ENCODE measurements at regions not wholly inside any gene's neighbourhood (a gene's known extent, or its start where the extent isn't known, plus 50 kb on each side); places are given as distances from the start of the nearest gene placed in this dataset.

- Histone ChIP-seq H3K4me3 (no peak overlapping the region), H3K27me3 (no peaks in the 10 kb centered on the region), H3K4me1 (no peaks in the 10 kb centered on the region), H3K27ac (no peak overlapping the region), H3K9me3 (no peaks in the 10 kb centered on the region), H3K36me3 (no peaks in the 10 kb centered on the region)
- no peak for DNase-seq (ENCODE audit: low spot score in 2 of 2)
- intact Hi-C loops (cut with DNase I) = no loop called here
- no peak for TF ChIP-seq CTCF (IDR thresholded peaks at IDR 0.05)
Observed at GRCh38 chr3:153673853-153674252, 447.3 kb upstream of the ARHGEF26 start.

- no peaks in the 10 kb centered on the region for H3K27me3 ChIP-seq
- TF ChIP-seq CTCF (IDR thresholded peaks at IDR 0.05) = no peak
- H3K4me1 ChIP-seq = no peaks in the 10 kb centered on the region
- H3K9me3 ChIP-seq = no peaks in the 10 kb centered on the region
- H3K27ac ChIP-seq = no peak overlapping the region
- H3K36me3 ChIP-seq = no peaks in the 10 kb centered on the region
- H3K4me3 ChIP-seq = no peak overlapping the region
- intact Hi-C loops (cut with DNase I) = no loop called here
- DNase-seq (ENCODE audit: low spot score in 2 of 2) = no peak
Observed at GRCh38 chr3:153679714-153680113, 441.5 kb upstream of the ARHGEF26 start.

DNA sequence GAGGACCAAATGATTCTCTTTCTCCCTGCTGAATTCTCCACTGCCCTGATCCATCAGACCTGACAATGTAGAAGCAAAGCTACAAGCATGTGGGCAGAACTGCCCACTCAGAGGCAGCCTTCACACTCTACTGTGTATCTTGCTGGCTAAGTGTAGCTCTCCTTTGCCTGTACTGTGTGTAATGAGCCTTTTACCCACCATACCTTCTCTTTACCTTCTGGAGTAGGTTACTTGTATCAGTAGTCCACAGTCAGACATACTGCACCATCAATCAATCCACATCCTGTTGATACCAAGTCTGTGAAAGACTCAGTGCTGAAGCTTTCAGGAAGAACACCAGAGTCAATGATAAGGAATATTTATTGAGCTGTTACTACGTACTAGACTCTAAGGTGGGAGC lies 440.7 kb upstream of the ARHGEF26 start:
- H3K27ac ChIP-seq = no peak overlapping the region

DNA sequence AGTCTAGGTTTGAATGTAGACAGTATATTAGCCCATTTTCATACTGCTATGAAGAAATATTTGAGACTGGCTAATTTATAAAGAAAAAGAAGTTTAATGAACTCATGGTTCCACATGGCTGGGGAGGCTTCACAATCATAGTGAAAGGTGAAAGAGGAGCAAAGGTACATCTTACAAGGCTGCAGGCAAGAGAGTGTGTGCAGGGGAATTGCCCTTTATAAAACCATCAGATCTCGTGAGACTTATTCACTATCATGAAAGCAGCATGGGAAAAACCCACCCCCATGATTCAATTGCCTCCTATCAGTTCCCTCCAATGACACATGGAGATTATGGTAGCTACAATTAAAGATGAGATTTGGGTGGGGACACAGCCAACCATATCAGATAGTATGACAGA lies 440.1 kb upstream of the ARHGEF26 start:
- Histone ChIP-seq H3K4me3 (no peak overlapping the region), H3K27ac (no peak overlapping the region), H3K36me3 (no peaks in the 10 kb centered on the region), H3K27me3 (no peaks in the 10 kb centered on the region), H3K4me1 (no peaks in the 10 kb centered on the region), H3K9me3 (no peaks in the 10 kb centered on the region)
- intact Hi-C loops (cut with DNase I) = no loop called here
- DNase-seq (ENCODE audit: low spot score in 2 of 2) = no peak
- TF ChIP-seq CTCF (IDR thresholded peaks at IDR 0.05) = no peak

More for the DNA sequence above, 440.7 kb upstream of the ARHGEF26 start:
- no peak overlapping the region for H3K4me3 ChIP-seq
- no peaks in the 10 kb centered on the region for H3K36me3 ChIP-seq
- no peaks in the 10 kb centered on the region for H3K4me1 ChIP-seq
- DNase-seq (ENCODE audit: low spot score in 2 of 2) = no peak
- no peaks in the 10 kb centered on the region for H3K27me3 ChIP-seq
- no peaks in the 10 kb centered on the region for H3K9me3 ChIP-seq
- TF ChIP-seq CTCF (IDR thresholded peaks at IDR 0.05) = no peak
- intact Hi-C loops (cut with DNase I) = no loop called here

GRCh38 chr3:153688301-153689120 lies 432.7 kb upstream of the ARHGEF26 start:
- TF ChIP-seq CTCF (IDR thresholded peaks at IDR 0.05) = no peak
- intact Hi-C loops (cut with DNase I) = no loop called here
- Histone ChIP-seq H3K4me1 (no peaks in the 10 kb centered on the region), H3K9me3 (no peaks in the 10 kb centered on the region), H3K4me3 (no peak overlapping the region), H3K36me3 (no peaks in the 10 kb centered on the region), H3K27ac (no peak overlapping the region), H3K27me3 (no peaks in the 10 kb centered on the region)
- no peak for DNase-seq (ENCODE audit: low spot score in 2 of 2)
